ENCODE measurements at regions not wholly inside any gene's neighbourhood (a gene's known extent, or its start where the extent isn't known, plus 50 kb on each side); places are given as distances from the start of the nearest gene placed in this dataset.

- TF ChIP-seq EZH2phosphoT487 (IDR thresholded peaks at IDR 0.05; ENCODE audit: insufficient read depth, low read depth) (no peak), EZH2 (IDR thresholded peaks at IDR 0.05; ENCODE audit: insufficient read depth, poor library complexity, severe bottlenecking) (no peak)
- H3K9me3 ChIP-seq (ENCODE audit: low read depth): no peaks in the 10 kb centered on the region
- H3K27ac ChIP-seq: no peak overlapping the region
- 6 to 7% methylated on average over 5 of the region's 5 CpGs for WGBS, 2 experiments (ENCODE audit: low coverage in 1 of 2, low lambda C conversion rate in 2 of 2, missing lambda C conversion rate in 2 of 2)
- no peak overlapping the region for H3K9ac ChIP-seq
- DNase-seq: no peak
- no peak overlapping the region for H3K4me3 ChIP-seq
- no peaks in the 10 kb centered on the region for H3K9me2 ChIP-seq (ENCODE audit: insufficient read depth)
- no peaks in the 10 kb centered on the region for H3F3A ChIP-seq (ENCODE audit: insufficient read depth)
- no peaks in the 10 kb centered on the region for H3K27me3 ChIP-seq (replicated peaks; ENCODE audit: insufficient read depth)
- no peak overlapping the region for H2AFZ ChIP-seq
- no peaks in the 10 kb centered on the region for H3K36me3 ChIP-seq (ENCODE audit: low read depth)
- in situ Hi-C loops (cut with MboI): no loop called here
- H4K20me1 ChIP-seq (ENCODE audit: insufficient read depth): no peaks in the 10 kb centered on the region
- H3K4me1 ChIP-seq (ENCODE audit: insufficient read depth): no peaks in the 10 kb centered on the region
- no peak overlapping the region for H3K4me2 ChIP-seq (ENCODE audit: unreplicated experiment)
- H3K79me2 ChIP-seq (ENCODE audit: insufficient read depth): no peaks in the 10 kb centered on the region
Measured at GRCh38 chr5:174172152-174172551, 126.6 kb downstream of the NSG2 start.

- in situ Hi-C loops (cut with MboI): no loop called here
- 2 to 13% methylated on average over 4 of the region's 4 CpGs for WGBS, 2 experiments (ENCODE audit: low coverage in 1 of 2, low lambda C conversion rate in 2 of 2, missing lambda C conversion rate in 2 of 2)
Measured at GRCh38 chr5:174172566-174172965, 127.1 kb downstream of the NSG2 start.

GRCh38 chr5:174173766-174174165, 128.3 kb downstream of the NSG2 start:
- Histone ChIP-seq H3K27ac (no peak overlapping the region), H3K27me3 (replicated peaks; ENCODE audit: insufficient read depth) (no peaks in the 10 kb centered on the region), H3K4me3 (no peak overlapping the region), H2AFZ (no peak overlapping the region), H3K9ac (no peak overlapping the region), H3K36me3 (ENCODE audit: low read depth) (no peaks in the 10 kb centered on the region), H4K20me1 (ENCODE audit: insufficient read depth) (no peaks in the 10 kb centered on the region), H3K4me1 (ENCODE audit: insufficient read depth) (no peaks in the 10 kb centered on the region), H3F3A (ENCODE audit: insufficient read depth) (no peaks in the 10 kb centered on the region), H3K4me2 (ENCODE audit: unreplicated experiment) (no peak overlapping the region), H3K9me2 (ENCODE audit: insufficient read depth) (no peaks in the 10 kb centered on the region), H3K9me3 (ENCODE audit: low read depth) (no peaks in the 10 kb centered on the region), H3K79me2 (ENCODE audit: insufficient read depth) (no peaks in the 10 kb centered on the region)
- no peak for DNase-seq
- in situ Hi-C loops (cut with MboI): no loop called here
- no peak for TF ChIP-seq EZH2 (IDR thresholded peaks at IDR 0.05; ENCODE audit: insufficient read depth, poor library complexity, severe bottlenecking)
- no peak for TF ChIP-seq EZH2phosphoT487 (IDR thresholded peaks at IDR 0.05; ENCODE audit: insufficient read depth, low read depth)
- 34 to 45% methylated on average over 6 of the region's 6 CpGs for WGBS, 2 experiments (ENCODE audit: low coverage in 1 of 2, low lambda C conversion rate in 2 of 2, missing lambda C conversion rate in 2 of 2)

More at GRCh38 chr5:174172566-174172965, 127.1 kb downstream of the NSG2 start:
- no peak for TF ChIP-seq EZH2phosphoT487 (IDR thresholded peaks at IDR 0.05; ENCODE audit: insufficient read depth, low read depth)
- TF ChIP-seq EZH2 (IDR thresholded peaks at IDR 0.05; ENCODE audit: insufficient read depth, poor library complexity, severe bottlenecking): no peak
- Histone ChIP-seq H3K4me2 (ENCODE audit: unreplicated experiment) (no peak overlapping the region), H3K36me3 (ENCODE audit: low read depth) (no peaks in the 10 kb centered on the region), H3K27me3 (replicated peaks; ENCODE audit: insufficient read depth) (no peaks in the 10 kb centered on the region), H2AFZ (no peak overlapping the region), H3F3A (ENCODE audit: insufficient read depth) (no peaks in the 10 kb centered on the region), H3K4me3 (no peak overlapping the region), H3K27ac (no peak overlapping the region), H3K79me2 (ENCODE audit: insufficient read depth) (no peaks in the 10 kb centered on the region), H3K9me2 (ENCODE audit: insufficient read depth) (no peaks in the 10 kb centered on the region), H3K9me3 (ENCODE audit: low read depth) (no peaks in the 10 kb centered on the region), H3K4me1 (ENCODE audit: insufficient read depth) (no peaks in the 10 kb centered on the region), H3K9ac (no peak overlapping the region), H4K20me1 (ENCODE audit: insufficient read depth) (no peaks in the 10 kb centered on the region)
- no peak for DNase-seq

DNA sequence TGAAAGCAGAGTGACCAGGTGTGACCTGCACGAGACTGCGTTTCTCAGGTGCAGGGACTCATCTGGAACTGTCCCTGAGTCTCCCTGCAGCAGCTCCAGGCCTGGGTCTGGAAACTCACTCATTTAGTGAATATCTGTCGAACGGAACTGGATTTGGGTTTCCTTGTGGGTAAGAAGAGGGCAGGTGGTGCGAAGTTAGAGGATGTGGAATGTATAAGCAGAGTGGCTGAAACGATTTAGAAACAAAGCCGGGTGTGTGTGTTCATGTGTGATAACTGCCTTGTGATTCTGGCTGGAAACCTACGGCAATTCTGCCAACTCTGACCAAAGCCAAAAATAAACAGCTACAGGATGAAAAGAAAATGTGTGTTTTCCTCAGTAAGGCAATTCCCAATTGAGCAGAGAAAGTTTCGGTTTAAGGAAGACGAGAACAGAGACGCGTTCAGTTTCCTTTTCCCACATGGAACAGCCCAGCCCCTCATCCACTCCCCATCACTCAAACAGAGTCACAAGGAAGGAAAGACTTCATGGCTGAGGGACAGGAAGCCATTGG, 130.3 kb downstream of the NSG2 start:
- TF ChIP-seq EZH2 (IDR thresholded peaks at IDR 0.05; ENCODE audit: insufficient read depth, poor library complexity, severe bottlenecking) (no peak), EZH2phosphoT487 (IDR thresholded peaks at IDR 0.05; ENCODE audit: insufficient read depth, low read depth) (no peak)
- Histone ChIP-seq H3F3A (ENCODE audit: insufficient read depth) (no peaks in the 10 kb centered on the region), H3K4me1 (ENCODE audit: insufficient read depth) (no peaks in the 10 kb centered on the region), H3K27ac (no peak overlapping the region), H3K4me2 (ENCODE audit: unreplicated experiment) (no peak overlapping the region), H3K9me2 (ENCODE audit: insufficient read depth) (no peaks in the 10 kb centered on the region), H3K36me3 (ENCODE audit: low read depth) (no peaks in the 10 kb centered on the region), H3K4me3 (no peak overlapping the region), H3K27me3 (replicated peaks; ENCODE audit: insufficient read depth) (no peaks in the 10 kb centered on the region), H4K20me1 (ENCODE audit: insufficient read depth) (no peaks in the 10 kb centered on the region), H3K9me3 (ENCODE audit: low read depth) (no peaks in the 10 kb centered on the region), H2AFZ (no peak overlapping the region), H3K9ac (no peak overlapping the region), H3K79me2 (ENCODE audit: insufficient read depth) (no peaks in the 10 kb centered on the region)
- in situ Hi-C loops (cut with MboI): no loop called here
- 28 to 31% methylated on average over 12 of the region's 12 CpGs for WGBS, 2 experiments (ENCODE audit: low coverage in 1 of 2, low lambda C conversion rate in 2 of 2, missing lambda C conversion rate in 2 of 2)
- DNase-seq: no peak

DNA sequence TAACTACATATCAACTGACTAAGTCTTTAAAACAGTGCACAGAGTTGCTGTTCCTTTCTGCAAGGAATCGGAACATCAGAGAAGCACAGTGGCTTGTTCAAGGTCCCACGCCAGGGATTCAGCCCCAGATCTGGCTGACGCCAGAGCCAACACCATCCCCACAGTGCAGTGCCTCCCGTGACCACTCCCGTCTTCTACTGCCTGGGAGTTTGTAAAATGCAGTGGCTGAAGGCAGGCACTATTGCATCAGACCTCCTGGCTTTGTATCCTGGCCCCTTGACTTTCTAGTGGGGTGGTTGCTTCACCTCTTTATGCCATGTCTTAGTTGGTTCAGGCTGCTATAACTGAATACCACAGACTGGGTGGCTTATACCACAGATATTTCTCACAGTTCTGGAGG, 131.0 kb downstream of the NSG2 start:
- TF ChIP-seq EZH2 (IDR thresholded peaks at IDR 0.05; ENCODE audit: insufficient read depth, poor library complexity, severe bottlenecking) (no peak), EZH2phosphoT487 (IDR thresholded peaks at IDR 0.05; ENCODE audit: insufficient read depth, low read depth) (no peak)
- Histone ChIP-seq H3K27ac (no peak overlapping the region), H4K20me1 (ENCODE audit: insufficient read depth) (no peaks in the 10 kb centered on the region), H3K36me3 (ENCODE audit: low read depth) (no peaks in the 10 kb centered on the region), H3K27me3 (replicated peaks; ENCODE audit: insufficient read depth) (no peaks in the 10 kb centered on the region), H3K4me2 (ENCODE audit: unreplicated experiment) (no peak overlapping the region), H3K79me2 (ENCODE audit: insufficient read depth) (no peaks in the 10 kb centered on the region), H3K9me3 (ENCODE audit: low read depth) (no peaks in the 10 kb centered on the region), H3K9ac (no peak overlapping the region), H3K4me1 (ENCODE audit: insufficient read depth) (no peaks in the 10 kb centered on the region), H3K9me2 (ENCODE audit: insufficient read depth) (no peaks in the 10 kb centered on the region), H3K4me3 (no peak overlapping the region), H2AFZ (no peak overlapping the region), H3F3A (ENCODE audit: insufficient read depth) (no peaks in the 10 kb centered on the region)
- WGBS, 2 experiments (ENCODE audit: low coverage in 1 of 2, low lambda C conversion rate in 2 of 2, missing lambda C conversion rate in 2 of 2): 17 to 20% methylated on average over 5 of the region's 5 CpGs
- in situ Hi-C loops (cut with MboI): no loop called here
- DNase-seq: no peak
